Neural cell (in vitro differentiated cells): ENCODE measurements at regions not wholly inside any gene's neighbourhood (a gene's known extent, or its start where the extent isn't known, plus 50 kb on each side); places are given as distances from the start of the nearest gene placed in this dataset.
A peak's percentile ranks its signal among the peaks of the same experiment; 100 is the strongest.

ENCODE experiments used
- H2AFZ ChIP-seq: fragments of 200-600, 300-800 bp; sonication (generic), shearing (Covaris generic); 2 replicates; pipeline ENCODE4 v1.6.0; 2014; ENCODE audit warnings: low read depth, mild to moderate bottlenecking, antibody characterized with exemption, low read length, moderate library complexity
- H3F3A ChIP-seq: fragments of 200-600 bp; shearing (Covaris generic); 2 replicates; pipeline ENCODE4 v1.6.1; 2016; ENCODE audit warnings: mild to moderate bottlenecking, moderate library complexity, mixed read lengths, antibody characterized with exemption, low read length; ENCODE audit not compliant: insufficient read depth, poor library complexity, severe bottlenecking
- H3K27ac ChIP-seq: fragments of 200-600, 300-800 bp; sonication (generic), shearing (Covaris generic); 2 replicates; pipeline ENCODE4 v1.5.1; 2014; ENCODE audit warnings: mild to moderate bottlenecking, low read length, moderate library complexity
- H3K27me3 ChIP-seq: fragments of 300-800, 200-600 bp; sonication (generic), shearing (Covaris generic); 2 replicates; pipeline ENCODE4 v1.6.0; 2014; ENCODE audit warnings: mild to moderate bottlenecking, low read depth, low read length, moderate library complexity; ENCODE audit not compliant: insufficient read depth
- H3K36me3 ChIP-seq: fragments of 300-800, 200-600 bp; sonication (generic), shearing (Covaris generic); 2 replicates; pipeline ENCODE4 v1.5.1; 2014; ENCODE audit warnings: mild to moderate bottlenecking, antibody characterized with exemption, low read length, moderate library complexity; ENCODE audit not compliant: insufficient read depth
- H3K4me2 ChIP-seq: fragments of 300-800, 200-600 bp; sonication (generic), shearing (Covaris generic); 2 replicates; pipeline ENCODE4 v1.6.0; 2014; ENCODE audit warnings: mild to moderate bottlenecking, low read length
- H3K4me3 ChIP-seq: fragments of 300-800, 200-600 bp; sonication (generic), shearing (Covaris generic); 2 replicates; pipeline ENCODE4 v1.5.1; 2014; ENCODE audit warnings: mild to moderate bottlenecking, low read length, moderate library complexity
- H3K79me2 ChIP-seq: fragments of 200-600 bp; shearing (Covaris generic); replicated peaks from 2 replicates; pipeline ENCODE4 v1.6.0; 2014; ENCODE audit warnings: mild to moderate bottlenecking, low read length, moderate library complexity; ENCODE audit not compliant: insufficient read depth
- H3K9ac ChIP-seq: fragments of 300-800, 200-600 bp; sonication (generic), shearing (Covaris generic); 2 replicates; pipeline ENCODE4 v1.6.1; 2016; ENCODE audit warnings: mild to moderate bottlenecking, low read length, mixed read lengths
- H3K9me2 ChIP-seq: fragments of 200-600 bp; shearing (Covaris generic); 2 replicates; pipeline ENCODE4 v1.6.1; 2016; ENCODE audit warnings: mild to moderate bottlenecking, low read length, mixed read lengths; ENCODE audit not compliant: insufficient read depth
- H3K9me3 ChIP-seq: fragments of 200-600, 300-800 bp; sonication (generic), shearing (Covaris generic); 2 replicates; pipeline ENCODE4 v1.6.1; 2016; ENCODE audit warnings: mild to moderate bottlenecking, mixed run types, low read length, moderate library complexity, mixed read lengths
- H4K20me1 ChIP-seq: fragments of 200-600 bp; shearing (Covaris generic); 2 replicates; pipeline ENCODE4 v1.6.1; 2016; ENCODE audit warnings: mild to moderate bottlenecking, mixed run types; ENCODE audit not compliant: insufficient read depth
- CTCF ChIP-seq: fragments of 450-650 bp; IDR thresholded peaks from 2 replicates; pipeline ENCODE4 v1.5.1; 2014; ENCODE audit warnings: antibody characterized with exemption, mild to moderate bottlenecking, moderate library complexity; ENCODE audit not compliant: poor library complexity, severe bottlenecking
- EP300 ChIP-seq: fragments of 450-650 bp; conservative IDR thresholded peaks from 2 replicates; pipeline ENCODE4 v1.6.1; 2014; ENCODE audit warnings: antibody characterized with exemption, mild to moderate bottlenecking, moderate library complexity; ENCODE audit not compliant: poor library complexity, severe bottlenecking
- EZH2 ChIP-seq: fragments of 200-600, 300-800 bp; shearing (Covaris generic), sonication (generic); IDR thresholded peaks from 2 replicates; pipeline ENCODE4 v1.6.1; 2014; ENCODE audit warnings: antibody characterized with exemption, low read length, borderline replicate concordance, mild to moderate bottlenecking; ENCODE audit not compliant: insufficient read depth, poor library complexity, severe bottlenecking
- MXI1 ChIP-seq: fragments of 450-650 bp; conservative IDR thresholded peaks from 2 replicates; pipeline ENCODE4 v1.6.1; 2014; ENCODE audit warnings: antibody characterized with exemption, mild to moderate bottlenecking; ENCODE audit not compliant: poor library complexity, severe bottlenecking
- POLR2AphosphoS5 ChIP-seq: IDR thresholded peaks from 2 replicates; pipeline ENCODE4 v1.6.1; 2012
- RAD21 ChIP-seq: fragments of 450-650 bp; conservative IDR thresholded peaks from 2 replicates; pipeline ENCODE4 v1.6.1; 2014; ENCODE audit warnings: antibody characterized with exemption, mild to moderate bottlenecking, moderate library complexity
- REST ChIP-seq: IDR thresholded peaks from 2 replicates; pipeline ENCODE4 v1.6.1; 2012; ENCODE audit warnings: borderline replicate concordance
- SMC3 ChIP-seq: fragments of 450-650 bp; conservative IDR thresholded peaks from 2 replicates; pipeline ENCODE4 v1.6.1; 2014; ENCODE audit warnings: antibody characterized with exemption, mild to moderate bottlenecking, moderate library complexity; ENCODE audit not compliant: poor library complexity
- TAF1 ChIP-seq: IDR thresholded peaks from 2 replicates; pipeline ENCODE4 v1.6.1; 2012; ENCODE audit warnings: low read depth

GRCh38 chr17:70629902-70630301 is 460.6 kb downstream of the KCNJ2 start:
- TF ChIP-seq RAD21 (peak; percentile 81), MXI1 (no peak), SMC3 (peak; percentile 79), EP300 (no peak), CTCF (peak; percentile 68)
- no peaks in the 10 kb centered on the region for H3K9me2 ChIP-seq
- no peak overlapping the region for H3K4me2 ChIP-seq
- no peak overlapping the region for H3K4me3 ChIP-seq
- H3K27me3 ChIP-seq = no peaks in the 10 kb centered on the region
- no peak overlapping the region for H3K9ac ChIP-seq
- no peaks in the 10 kb centered on the region for H3K9me3 ChIP-seq
- no peak overlapping the region for H3K27ac ChIP-seq
- no peaks in the 10 kb centered on the region for H3K36me3 ChIP-seq
- H3F3A ChIP-seq = no peaks in the 10 kb centered on the region
- H3K79me2 ChIP-seq = no peaks in the 10 kb centered on the region
- H2AFZ ChIP-seq = no peak overlapping the region
- H4K20me1 ChIP-seq = no peaks in the 10 kb centered on the region

- Histone ChIP-seq H3K4me2 (no peak overlapping the region), H3K27ac (peak overlapping the region; percentile 32), H3K27me3 (no peaks in the 10 kb centered on the region), H4K20me1 (no peaks in the 10 kb centered on the region), H3K4me3 (no peak overlapping the region), H3K9ac (no peak overlapping the region), H3K36me3 (no peaks in the 10 kb centered on the region), H3F3A (no peaks in the 10 kb centered on the region), H3K9me3 (no peaks in the 10 kb centered on the region), H3K9me2 (no peaks in the 10 kb centered on the region), H2AFZ (no peak overlapping the region), H3K79me2 (no peaks in the 10 kb centered on the region)
- TF ChIP-seq EZH2 (no peak), EP300 (no peak), TAF1 (no peak), SMC3 (peak; percentile 97), CTCF (peak; percentile 85), MXI1 (no peak), POLR2AphosphoS5 (no peak), REST (no peak), RAD21 (peak; percentile 95)
These were observed 467.3 kb downstream of the KCNJ2 start for GRCh38 chr17:70636517-70637133.
